ENCODE measurements at regions not wholly inside any gene's neighbourhood (a gene's known extent, or its start where the extent isn't known, plus 50 kb on each side); places are given as distances from the start of the nearest gene placed in this dataset.
A peak's percentile ranks its signal among the peaks of the same experiment; 100 is the strongest.

DNA sequence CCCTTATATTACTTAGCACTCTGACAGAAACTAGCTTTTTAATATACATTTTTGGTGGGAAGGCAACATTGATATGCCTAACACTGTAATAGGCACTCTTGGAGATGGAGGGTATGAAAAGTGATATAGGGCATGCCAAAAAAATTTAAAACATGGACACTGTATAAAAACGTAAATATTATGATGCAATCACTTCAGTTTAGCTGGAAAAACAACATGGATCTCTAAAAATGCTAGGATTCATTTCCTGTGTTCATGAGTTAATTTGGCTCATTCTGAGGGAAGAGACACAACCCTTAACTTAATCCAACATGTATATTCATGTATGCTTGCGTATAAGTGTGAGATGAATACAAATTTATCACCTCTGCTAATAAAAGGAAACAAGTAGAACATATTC, 157.3 kb upstream of the TFAP2D start:
- no peak overlapping the region for H2BK20ac ChIP-seq (ENCODE audit: low read depth, low read length)
- no peaks in the 10 kb centered on the region for H3K4me1 ChIP-seq (ENCODE audit: control insufficient read depth, insufficient read depth, low read length)
- H2AFZ ChIP-seq (replicated peaks; ENCODE audit: low read length, poor library complexity) = no peak overlapping the region
- no peak overlapping the region for H2BK120ac ChIP-seq (ENCODE audit: low read depth, low read length)
- dilution Hi-C loops (cut with HindIII; ENCODE audit: low sequenced_read_pairs, unreplicated experiment) (no loop called here), in situ Hi-C loops (cut with MboI; ENCODE audit: low sequenced_read_pairs) (no loop called here), intact Hi-C loops (cut with micrococcal nuclease) (no loop called here)
- no peaks in the 10 kb centered on the region for H3K9me1 ChIP-seq (ENCODE audit: insufficient read depth, low read length)
- no peak for DNase-seq
- H2BK15ac ChIP-seq (ENCODE audit: low read depth, low read length) = no peak overlapping the region
- H4K8ac ChIP-seq (ENCODE audit: low read depth in 2 of 2, low read length in 2 of 2) = no peak overlapping the region
- H4K91ac ChIP-seq (ENCODE audit: insufficient read depth, low read depth, low read length) = no peak overlapping the region
- CTCF ChIA-PET = no interaction called here
- H3K9me3 ChIP-seq (ENCODE audit: control insufficient read depth, insufficient read depth, low read length) = no peaks in the 10 kb centered on the region
- H3K36me3 ChIP-seq (ENCODE audit: control insufficient read depth, insufficient read depth, low read length) = no peaks in the 10 kb centered on the region
- H4K5ac ChIP-seq (ENCODE audit: low read depth, low read length) = no peak overlapping the region
- no peak overlapping the region for H3K18ac ChIP-seq (ENCODE audit: low read depth, low read length)
- no peak overlapping the region for H3K4me3 ChIP-seq (ENCODE audit: insufficient read depth, low read depth, low read length)
- no peak overlapping the region for H3K9ac ChIP-seq (ENCODE audit: low read depth, low read length)
- no CpG with 5 or more reads among the region's 2 CpGs for WGBS, 2 experiments (ENCODE audit: extremely low coverage in 2 of 2, insufficient read length in 1 of 2)
- H3K14ac ChIP-seq (replicated peaks; ENCODE audit: low read depth, low read length) = no peak overlapping the region
- H3K4me2 ChIP-seq (ENCODE audit: low read depth, low read length) = no peak overlapping the region
- H2BK5ac ChIP-seq (ENCODE audit: low read depth, low read length, poor library complexity, severe bottlenecking) = no peak overlapping the region
- no TSS peak for BruUV-seq (replicated peaks)
- no peak overlapping the region for H3K27ac ChIP-seq (ENCODE audit: insufficient read depth, low read length)
- no peak overlapping the region for H2AK9ac ChIP-seq (replicated peaks; ENCODE audit: low read depth, low read length, poor library complexity)
- H4K20me1 ChIP-seq (ENCODE audit: insufficient read depth, low read length) = no peaks in the 10 kb centered on the region
- POLR2A ChIA-PET (ENCODE audit: unreplicated experiment) = no interaction called here
- no peak overlapping the region for H2AK5ac ChIP-seq (ENCODE audit: low read depth, low read length)
- H3K56ac ChIP-seq (ENCODE audit: extremely low read depth, insufficient read depth, low read length) = no peak overlapping the region
- H3K23ac ChIP-seq (ENCODE audit: low read depth, low read length) = no peak overlapping the region
- no peaks in the 10 kb centered on the region for H3K79me1 ChIP-seq (ENCODE audit: low read depth in 1 of 2, low read length in 2 of 2)
- no peak overlapping the region for H3K4ac ChIP-seq (ENCODE audit: low read depth, low read length)
- no peaks in the 10 kb centered on the region for H3K27me3 ChIP-seq (ENCODE audit: control insufficient read depth, insufficient read depth, low read length)
- TF ChIP-seq CEBPB (IDR thresholded peaks at IDR 0.05; ENCODE audit: low read depth, low read length) (0 out of 2 replicates have a peak, but pooled peaks have one; percentile 33), RAD21 (IDR thresholded peaks at IDR 0.05; ENCODE audit: low read length) (no peak)
- no peak for ATAC-seq (ENCODE audit: low read depth)
